GM18502 (cell line): ENCODE measurements at regions not wholly inside any gene's neighbourhood (a gene's known extent, or its start where the extent isn't known, plus 50 kb on each side); places are given as distances from the start of the nearest gene placed in this dataset.

ENCODE experiments used
- ATAC-seq: cut with Tn5 transposase; IDR thresholded peaks from one replicate; pipeline ENCODE4 v1.9.1; 2021; ENCODE audit warnings: mild to moderate bottlenecking; ENCODE audit not compliant: unreplicated experiment, poor library complexity

DNA sequence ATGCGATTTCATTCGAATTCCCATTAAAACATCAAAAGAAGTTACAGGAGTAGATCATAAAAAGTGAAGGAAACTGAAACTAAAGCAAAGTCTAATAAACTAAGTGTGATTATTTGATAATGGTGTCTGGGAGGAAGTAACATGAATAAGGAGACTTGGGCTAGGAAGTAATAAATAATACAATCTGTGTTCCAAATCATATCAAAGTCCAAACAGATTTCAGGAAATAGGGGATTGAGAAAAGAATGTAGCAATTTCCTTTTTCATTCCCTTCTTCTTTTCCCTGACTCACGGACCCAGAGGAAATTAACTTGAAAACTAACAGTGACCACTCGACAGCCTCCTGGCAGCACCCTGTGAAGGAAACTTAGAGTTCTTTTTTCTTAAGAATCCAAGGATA is 758.4 kb upstream of the GCFC2 start:
- no peak for ATAC-seq

DNA sequence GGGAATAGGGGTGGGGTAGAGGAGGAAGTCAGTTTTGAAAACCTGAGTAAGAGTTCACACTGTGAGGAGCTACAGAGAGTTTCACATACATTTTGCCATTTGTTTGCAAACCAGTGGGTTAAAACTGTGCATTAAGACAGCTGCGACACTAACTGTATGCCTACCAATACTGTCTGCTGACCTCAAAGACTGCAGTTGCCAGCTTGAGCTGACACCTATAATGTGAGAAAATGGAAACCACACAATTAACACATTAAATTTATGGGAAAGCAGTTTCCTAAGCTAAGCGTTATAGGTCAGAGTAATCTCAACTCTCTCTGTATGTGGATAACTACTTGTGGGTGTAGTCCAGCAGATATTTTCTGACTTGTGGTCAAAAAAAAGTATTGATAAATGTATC is 756.6 kb upstream of the GCFC2 start:
- ATAC-seq = no peak

DNA sequence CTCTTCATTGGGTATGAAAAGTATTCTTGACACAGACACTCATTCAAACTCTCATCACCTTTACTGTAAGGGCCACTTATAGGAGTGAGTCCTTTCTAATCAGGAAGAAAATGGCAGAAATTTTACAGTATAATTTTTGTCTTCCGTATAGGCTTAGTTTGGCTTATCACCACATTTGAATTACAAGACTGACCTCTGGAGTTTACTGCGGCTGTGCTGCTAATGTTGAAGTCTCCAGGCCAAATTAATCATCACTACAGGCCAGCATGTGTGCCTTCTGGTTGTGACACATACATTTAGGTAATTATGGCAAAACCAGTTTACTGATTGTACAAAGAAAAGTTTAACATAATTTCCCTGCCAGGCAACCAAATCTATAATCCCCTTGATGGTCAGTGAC is 753.6 kb upstream of the GCFC2 start:
- ATAC-seq = no peak

DNA sequence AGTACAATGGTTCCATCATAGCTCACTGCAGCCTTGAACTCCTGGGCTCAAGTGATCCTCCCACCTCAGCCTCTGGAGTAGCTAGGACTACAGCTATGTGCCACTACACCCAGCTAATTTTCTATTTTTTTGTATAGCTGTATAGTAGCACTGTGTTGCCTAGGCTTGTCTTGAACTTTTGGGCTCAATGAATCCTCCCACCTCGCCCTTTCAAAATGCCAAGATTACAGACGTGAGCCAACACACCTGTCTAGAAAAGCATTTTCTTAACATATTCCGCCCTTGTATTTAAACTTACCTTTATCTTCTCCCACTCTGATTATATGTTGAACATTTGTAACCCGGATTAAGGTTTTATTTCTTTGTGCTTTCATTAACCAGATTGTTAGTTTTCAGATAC is 750.7 kb upstream of the GCFC2 start:
- ATAC-seq = no peak

DNA sequence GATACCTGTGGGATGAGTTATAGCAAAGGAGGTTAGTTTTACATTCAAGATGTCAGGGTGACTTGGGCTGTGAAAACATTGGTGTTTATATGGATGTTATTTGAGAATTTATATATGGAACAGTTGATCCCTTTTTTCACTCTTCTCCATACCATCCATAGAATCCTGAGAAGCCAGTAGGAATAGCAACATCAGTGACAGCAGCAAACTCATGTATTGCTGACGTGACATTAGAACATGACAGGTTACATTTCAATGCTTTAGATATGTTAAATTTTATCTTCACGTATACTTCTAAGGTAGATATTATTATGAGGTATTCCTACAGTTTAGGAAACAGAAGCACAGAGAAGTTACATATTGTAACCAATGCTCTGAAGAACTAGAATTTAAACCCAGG is 745.2 kb upstream of the GCFC2 start:
- ATAC-seq = no peak

DNA sequence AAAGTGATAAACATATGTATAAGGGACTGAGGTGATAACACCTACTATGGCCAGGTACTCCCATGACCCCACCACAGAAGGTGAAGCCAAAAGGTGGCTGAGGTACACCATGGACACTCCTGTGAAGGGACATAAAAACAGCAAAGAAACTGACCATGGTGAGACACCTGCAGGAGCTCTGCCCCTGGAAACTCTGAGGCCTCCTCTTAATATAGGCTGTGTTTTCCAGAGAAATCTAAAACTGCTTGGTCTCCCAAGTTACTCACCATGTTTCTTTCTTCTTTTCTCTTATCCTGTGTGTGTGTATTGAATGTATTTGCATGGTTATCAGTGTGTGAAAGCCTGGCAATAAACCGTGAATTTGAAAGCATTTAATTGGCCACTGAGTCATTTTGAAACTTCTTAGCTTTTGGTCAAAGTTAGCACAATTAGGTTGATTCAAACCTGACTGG is 739.3 kb upstream of the GCFC2 start:
- ATAC-seq = peak; percentile 73

DNA sequence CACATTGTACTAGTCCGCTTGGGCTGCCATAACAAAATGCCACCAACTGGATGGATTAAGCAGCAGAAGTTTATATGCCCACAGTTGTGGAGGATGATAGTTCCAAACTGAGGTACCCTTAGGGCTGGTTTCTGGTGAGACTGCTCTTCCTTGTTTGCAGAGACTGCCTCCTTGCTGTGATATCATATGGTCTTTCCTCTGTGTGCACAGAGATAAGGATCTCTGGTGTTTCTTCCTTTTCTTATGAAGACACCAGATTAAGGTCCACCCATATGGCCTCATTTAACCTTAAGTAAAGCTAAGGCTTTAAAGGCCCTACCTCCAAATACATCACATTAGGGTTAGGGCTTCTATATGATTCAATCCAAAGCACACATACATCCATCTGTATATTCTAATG is 738.2 kb upstream of the GCFC2 start:
- no peak for ATAC-seq

DNA sequence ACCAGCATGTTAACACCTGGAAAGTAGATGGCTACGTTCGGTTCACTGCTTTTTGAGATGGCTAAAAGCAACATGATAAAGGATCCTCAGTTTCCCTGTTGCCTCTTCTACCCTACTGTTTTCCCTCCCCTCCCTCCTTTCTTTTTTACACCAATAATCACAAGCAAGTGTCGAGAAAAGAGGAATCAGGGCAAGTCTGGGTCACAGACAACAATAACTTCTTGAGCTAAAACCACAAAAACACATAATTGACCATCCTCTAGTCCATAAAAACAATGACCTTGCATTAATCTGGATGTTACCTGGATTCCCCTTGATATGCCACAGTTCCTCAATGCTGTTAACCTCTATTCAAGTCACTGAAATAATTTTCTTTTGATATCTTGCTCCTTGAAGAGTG is 736.6 kb upstream of the GCFC2 start:
- ATAC-seq = no peak

DNA sequence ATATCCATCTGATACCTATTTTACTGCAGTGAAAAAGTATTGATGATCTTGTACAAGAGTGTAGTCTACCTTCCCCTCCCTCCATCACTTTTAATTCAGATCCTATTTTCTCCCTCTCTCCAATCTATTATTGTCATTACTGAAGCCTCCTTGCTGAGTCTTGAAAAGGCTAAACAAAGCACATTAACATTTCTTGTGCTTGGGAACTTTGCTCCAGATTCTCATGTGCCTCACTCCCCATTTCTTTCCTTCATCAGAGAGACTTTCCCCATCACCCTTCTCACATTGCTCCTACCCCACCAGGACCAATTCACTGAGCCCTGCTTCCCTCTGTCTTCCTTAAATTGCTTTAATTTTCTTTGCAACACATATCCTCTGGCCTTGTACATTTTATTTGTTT is 736.2 kb upstream of the GCFC2 start:
- no peak for ATAC-seq

DNA sequence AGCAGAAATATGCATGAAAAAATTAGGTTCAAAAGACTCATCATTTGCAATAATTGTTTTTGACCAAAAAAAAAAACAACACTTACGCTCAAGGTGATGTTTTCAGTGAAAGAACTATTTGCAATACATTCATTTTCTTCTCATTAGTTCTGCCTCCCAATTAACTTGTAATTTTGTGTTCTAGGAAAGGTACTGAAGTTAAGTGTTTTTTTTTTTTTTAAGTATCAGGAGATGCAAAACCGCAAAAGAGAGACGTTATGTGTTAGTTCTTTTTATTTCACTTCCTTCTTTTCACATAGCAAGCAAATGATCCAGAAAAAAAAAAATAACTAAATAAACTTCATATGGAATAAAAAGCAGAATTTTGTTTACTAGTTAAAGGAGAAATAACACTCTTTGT is 735.2 kb upstream of the GCFC2 start:
- ATAC-seq = no peak

DNA sequence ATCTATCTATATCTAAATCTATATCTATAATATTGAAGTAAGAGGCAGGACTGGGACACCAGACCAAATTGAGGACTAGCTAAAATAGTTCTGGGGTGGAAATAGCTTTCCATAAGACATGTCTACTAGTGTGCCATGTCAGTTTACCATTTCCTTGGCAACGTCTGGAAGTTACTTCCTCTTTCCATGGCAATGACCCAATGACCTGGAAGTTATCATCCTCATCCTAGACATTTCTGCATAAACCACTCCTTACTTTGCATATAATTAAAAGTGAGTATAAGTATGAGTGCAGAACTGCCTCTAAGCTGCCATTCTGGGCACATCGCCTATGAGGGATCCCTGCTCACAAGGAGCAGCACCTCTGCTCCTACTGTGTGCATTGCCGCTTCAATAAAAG is 734.0 kb upstream of the GCFC2 start:
- ATAC-seq = no peak

DNA sequence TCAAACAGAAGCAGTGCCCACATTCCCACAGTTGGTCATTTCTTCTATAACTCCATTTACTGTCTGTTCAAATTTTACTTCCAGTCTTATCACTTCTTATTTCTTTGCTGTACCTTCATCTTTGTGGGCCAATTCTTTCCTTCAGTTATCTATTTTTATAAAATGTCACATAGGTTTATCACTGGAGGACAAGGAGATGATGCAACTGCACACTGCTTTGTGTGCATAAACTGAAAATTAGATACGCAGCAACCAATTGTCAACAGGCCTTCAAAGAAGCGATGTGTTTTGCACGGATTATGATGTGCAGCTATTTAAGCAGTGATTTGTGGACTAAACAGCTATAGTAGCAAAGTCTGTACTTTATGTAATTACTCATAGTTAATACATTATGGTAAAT is 726.8 kb upstream of the GCFC2 start:
- ATAC-seq = no peak

DNA sequence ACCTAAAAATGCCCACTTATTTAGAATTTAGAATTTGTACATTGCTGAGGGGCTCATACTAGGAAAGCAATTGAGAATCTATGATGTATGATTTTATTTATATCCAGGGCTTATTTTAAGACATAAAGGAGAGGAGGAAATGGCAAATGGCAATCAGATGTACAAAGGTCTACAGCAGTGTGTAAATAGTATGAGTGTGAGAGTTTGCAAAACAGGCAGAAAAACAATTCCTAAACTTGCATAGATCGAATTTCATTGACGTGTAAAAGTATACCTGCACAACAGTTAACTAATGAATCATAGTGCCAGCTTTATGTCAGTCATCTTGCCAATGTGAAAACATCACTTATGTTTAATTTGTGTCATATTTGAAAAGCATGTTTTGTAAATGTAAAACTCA is 718.7 kb upstream of the GCFC2 start:
- ATAC-seq = no peak

DNA sequence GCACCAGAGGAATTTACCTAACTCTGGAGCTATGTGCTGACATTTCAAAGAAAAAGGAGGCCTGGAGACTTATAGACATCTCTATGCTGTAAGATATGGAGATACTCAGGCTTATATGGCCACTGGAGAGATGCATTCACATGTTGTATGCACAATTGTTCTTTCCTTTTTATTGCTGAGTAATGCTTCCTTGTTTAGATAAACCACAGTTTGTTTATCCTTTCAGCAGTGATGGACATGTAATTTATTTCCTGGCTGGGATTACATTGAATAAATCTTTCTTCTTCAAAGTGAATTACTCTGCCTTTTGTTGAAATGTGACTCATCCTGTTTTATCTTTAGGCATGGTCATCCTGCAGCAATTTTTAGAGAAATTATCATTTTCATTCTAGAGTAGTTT is 716.7 kb upstream of the GCFC2 start:
- ATAC-seq = no peak

DNA sequence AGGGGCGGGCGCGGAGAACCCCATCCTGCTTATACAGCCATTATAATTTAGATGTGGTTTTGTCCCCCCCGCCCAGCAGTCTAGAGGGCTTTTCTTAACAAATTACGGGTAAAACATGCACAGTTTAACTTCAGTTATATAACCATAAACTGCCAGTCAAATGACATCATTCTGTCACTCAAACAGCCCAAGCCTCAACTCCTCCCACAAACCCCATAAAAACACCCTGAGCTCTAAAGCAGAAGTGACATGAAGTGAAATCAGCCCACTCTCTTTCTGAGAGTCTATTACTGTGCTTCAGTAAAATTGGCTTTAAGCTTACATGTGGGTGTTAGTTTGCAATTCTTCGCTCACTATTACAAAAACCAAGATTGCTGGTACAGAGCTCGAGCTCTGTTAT is 705.1 kb upstream of the GCFC2 start:
- ATAC-seq = peak; percentile 52

DNA sequence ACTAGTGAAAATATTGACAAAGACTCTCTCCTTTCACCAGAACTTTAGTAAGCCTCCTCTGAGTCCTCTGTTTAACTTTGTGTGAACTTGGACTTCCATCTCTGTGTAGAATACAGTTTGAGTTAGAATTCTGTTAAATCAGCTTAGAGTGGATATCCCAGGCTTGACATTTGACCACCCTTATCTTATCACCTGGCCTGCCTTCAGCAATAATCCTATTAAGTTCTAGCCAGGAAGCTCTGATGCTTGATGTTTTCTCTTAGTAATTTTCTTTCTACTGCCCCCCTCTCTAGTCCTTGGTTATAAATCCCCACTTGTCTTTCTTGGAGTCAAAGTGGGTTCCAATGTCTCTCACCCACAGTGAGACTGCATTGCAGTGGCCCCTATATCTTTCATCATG is 702.7 kb upstream of the GCFC2 start:
- no peak for ATAC-seq

DNA sequence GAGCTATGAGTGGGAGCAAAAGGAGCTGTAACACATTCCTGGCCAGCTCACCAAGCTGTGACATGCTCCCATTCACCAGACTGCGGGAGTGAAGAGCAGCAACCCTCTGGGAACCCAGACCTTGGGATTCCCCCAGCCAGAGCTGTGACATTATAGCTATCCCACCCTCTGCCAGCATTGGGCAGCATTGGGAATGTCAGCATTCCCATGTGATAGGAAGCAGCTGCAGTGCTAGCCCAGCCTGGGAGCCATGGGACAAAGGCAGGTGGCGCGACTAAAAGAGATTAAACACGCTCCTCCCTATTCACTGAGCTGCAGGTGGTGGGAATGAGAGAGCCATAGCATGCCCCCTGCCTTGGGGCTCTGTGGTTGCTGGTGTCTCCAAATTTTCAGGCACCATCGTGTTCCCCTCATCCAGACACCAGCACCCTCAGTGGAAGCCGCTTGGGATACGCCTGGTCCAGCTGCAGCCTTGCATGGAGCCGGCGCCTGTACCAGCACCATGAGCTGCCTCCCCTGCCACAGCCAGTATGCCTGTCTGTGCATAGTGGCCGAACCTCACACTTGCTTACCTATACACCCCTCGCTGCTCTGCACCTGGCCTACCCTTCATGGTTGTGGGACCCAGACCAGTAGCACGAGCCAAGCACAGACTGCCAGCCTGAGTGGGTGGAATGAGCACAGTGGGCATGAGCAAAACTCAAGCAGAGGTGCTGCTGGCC is 695.6 kb upstream of the GCFC2 start:
- ATAC-seq = no peak

DNA sequence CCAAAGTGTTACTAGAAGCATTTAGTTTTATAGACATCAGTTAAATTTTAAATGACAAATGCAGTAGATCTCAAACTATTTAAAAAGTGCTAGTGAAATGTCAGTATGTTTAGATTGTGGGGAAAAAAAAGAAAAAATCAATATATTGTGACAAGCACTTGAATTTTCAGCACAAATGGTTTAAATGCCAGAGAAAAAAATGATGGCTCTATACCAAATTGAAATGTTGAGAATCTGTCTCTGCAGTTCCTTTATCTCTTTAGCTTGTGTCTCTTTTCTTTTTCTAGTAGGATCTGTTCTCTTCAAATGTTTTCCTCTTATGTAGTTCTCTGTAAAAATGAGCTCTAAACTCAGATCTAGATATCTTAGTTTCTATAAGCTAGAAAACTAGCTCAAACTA is 682.6 kb upstream of the GCFC2 start:
- ATAC-seq = no peak

DNA sequence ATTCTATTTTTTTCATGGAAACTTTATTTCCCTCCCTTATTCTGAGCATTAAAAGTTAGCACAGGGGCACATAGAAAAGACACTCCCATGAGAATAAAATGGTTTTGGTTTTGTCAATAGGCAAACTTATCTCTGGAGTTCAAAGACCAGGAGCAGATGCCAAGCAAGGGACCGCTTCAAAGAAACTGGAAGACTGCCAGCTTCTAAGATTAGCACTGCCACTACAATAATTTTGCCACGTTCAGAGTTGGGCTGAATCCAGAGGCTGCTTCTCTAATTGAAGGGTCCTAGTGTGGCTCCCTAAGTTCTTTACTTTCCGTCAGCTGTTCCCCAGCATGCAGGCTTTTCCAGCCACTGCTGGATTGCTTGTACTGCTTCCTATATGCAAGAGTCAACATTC is 681.0 kb upstream of the GCFC2 start:
- no peak for ATAC-seq

DNA sequence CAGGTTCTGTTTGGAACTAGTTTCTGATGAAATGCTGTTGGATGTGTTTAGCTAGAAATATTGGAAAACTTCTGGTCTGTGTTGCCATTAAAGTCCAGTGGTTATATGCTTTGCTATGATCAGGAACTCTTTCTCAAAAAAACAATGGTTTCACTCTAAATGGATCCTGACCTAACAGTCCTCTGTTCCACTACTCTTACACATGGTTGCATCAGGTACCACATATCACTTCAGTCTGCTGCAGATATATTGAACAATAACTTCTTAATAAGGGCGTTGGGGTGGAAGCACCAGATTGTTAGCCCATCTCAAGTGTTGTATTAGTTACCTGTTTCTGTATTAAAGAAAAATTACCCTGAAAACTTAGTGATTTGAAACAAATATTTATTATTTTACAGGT is 676.6 kb upstream of the GCFC2 start:
- no peak for ATAC-seq

DNA sequence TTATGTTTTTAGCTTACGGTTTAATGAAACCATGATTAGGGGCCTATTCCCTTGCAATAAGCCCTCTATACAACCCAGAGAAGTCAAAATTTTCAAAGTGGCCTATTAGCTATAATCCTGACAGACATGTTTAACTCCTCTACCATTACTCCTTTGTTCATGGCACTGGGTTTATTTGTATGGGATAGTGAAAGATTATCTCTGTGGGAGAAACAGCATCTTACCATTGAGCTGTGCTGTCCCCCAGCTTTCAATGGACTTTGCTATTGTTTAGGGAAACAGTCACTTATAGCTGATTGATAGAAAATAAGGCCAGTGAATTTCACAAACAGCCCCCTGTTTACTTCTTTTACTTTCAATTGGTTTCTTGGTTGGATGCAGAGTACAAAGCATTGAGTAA is 675.2 kb upstream of the GCFC2 start:
- no peak for ATAC-seq

DNA sequence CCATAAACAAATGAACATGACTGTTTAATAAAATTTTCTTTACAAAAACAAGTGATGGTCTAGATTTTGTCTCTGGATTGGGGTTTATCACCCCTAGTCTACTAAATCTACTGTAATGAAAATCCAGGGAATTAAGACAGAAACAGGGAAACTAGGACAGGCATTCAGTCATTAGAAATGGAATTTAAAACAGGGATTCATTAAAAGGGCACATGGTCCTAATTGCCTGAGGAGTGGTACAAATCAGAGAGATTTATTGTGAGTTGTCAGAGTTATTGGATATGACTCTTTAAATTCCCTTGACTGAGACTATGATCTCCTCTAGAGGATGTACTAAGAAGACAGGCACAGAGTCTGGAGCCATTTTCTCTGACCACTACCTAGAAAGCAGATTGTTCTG is 670.9 kb upstream of the GCFC2 start:
- no peak for ATAC-seq

DNA sequence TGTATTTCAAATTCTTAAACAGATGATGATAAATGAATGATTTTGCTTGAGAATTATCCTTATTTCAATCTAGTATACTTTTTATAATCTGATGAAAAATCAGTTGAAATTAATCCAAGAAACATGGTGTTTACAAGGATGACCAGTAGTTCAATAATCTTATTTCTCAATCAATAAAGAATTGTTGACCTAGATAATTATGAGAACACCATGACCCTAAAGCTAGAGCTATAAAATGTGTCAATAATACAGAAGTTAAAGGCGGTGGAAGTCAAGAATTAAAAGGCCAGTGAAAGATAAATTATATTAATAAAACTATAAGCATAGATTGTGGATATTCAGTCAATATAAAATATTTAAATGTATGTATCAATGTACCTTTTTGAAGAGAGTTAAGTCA is 667.4 kb upstream of the GCFC2 start:
- ATAC-seq = no peak
